MCF 10A (cell line): ENCODE measurements at regions not wholly inside any gene's neighbourhood (a gene's known extent, or its start where the extent isn't known, plus 50 kb on each side); places are given as distances from the start of the nearest gene placed in this dataset.

ENCODE experiments used
- BruUV-seq: library from RNA; stranded (reverse); fragments of 400-500 nt; replicated peaks from 2 replicates; lab custom pipeline; 2021; lab: Mats Ljungman, UMichigan
- CTCF ChIA-PET: fragments of 300-600 bp; sonication (Branson Sonifier 250); formaldehyde crosslinking; extraction: SDS; loops from one replicate; lab custom pipeline; 2021; ENCODE audit warnings: antibody characterized with exemption, inconsistent platforms; lab: Yijun Ruan, JAX
- POLR2A ChIA-PET: fragments of 300-600, 350-650 bp; sonication (Branson Sonifier 250); formaldehyde crosslinking; extraction: SDS; loops from one replicate; lab custom pipeline; 2020; ENCODE audit warnings: antibody characterized with exemption, inconsistent platforms; lab: Yijun Ruan, JAX
- DNase-seq: peaks from one replicate; pipeline ENCODE4 v3.0.0-alpha.2; 2018; ENCODE audit not compliant: unreplicated experiment
- H3K27ac Mint-ChIP-seq: one replicate; pipeline ENCODE4 v1.8.0; 2022; ENCODE audit warnings: mild to moderate bottlenecking, low read depth, mixed read lengths; ENCODE audit not compliant: unreplicated experiment
- H3K27me3 Mint-ChIP-seq: one replicate; pipeline ENCODE4 v1.8.0; 2022; ENCODE audit warnings: mixed read lengths; ENCODE audit not compliant: insufficient read depth, unreplicated experiment
- H3K36me3 Mint-ChIP-seq: one replicate; pipeline ENCODE4 v1.8.0; 2022; ENCODE audit warnings: mild to moderate bottlenecking, moderate library complexity, mixed read lengths; ENCODE audit not compliant: insufficient read depth, unreplicated experiment
- H3K4me1 Mint-ChIP-seq: one replicate; pipeline ENCODE4 v1.8.0; 2022; ENCODE audit warnings: mixed read lengths; ENCODE audit not compliant: insufficient read depth, unreplicated experiment
- H3K4me3 Mint-ChIP-seq: one replicate; pipeline ENCODE4 v1.8.0; 2022; ENCODE audit warnings: mild to moderate bottlenecking, moderate library complexity, mixed read lengths; ENCODE audit not compliant: unreplicated experiment
- H3K9me3 Mint-ChIP-seq: one replicate; pipeline ENCODE4 v1.8.0; 2022; ENCODE audit warnings: mixed read lengths; ENCODE audit not compliant: unreplicated experiment
- intact Hi-C: fragments of 100-400 bp; cut with micrococcal nuclease; formaldehyde crosslinking; loops from 2 replicates; pipeline ENCODE4 v1.14.1; 2022
- TF ChIP-seq, protein P1 (sequence below): fragments of 200-600 bp; IDR thresholded peaks from one replicate; pipeline ENCODE4 v1.8.0; 2022; ENCODE audit warnings: antibody characterized with exemption, mild to moderate bottlenecking; ENCODE audit not compliant: unreplicated experiment

- CTCF ChIA-PET = interaction anchor here (0.6 kb wide), 1 partner anchor 1185 kb away, joined by 3 read pairs; no protein-coding TSS in a partner anchor
- intact Hi-C loops = no loop called here
- no peaks in the 10 kb centered on the region for H3K4me1 Mint-ChIP-seq
Observed at GRCh38 chr18:56460581-56460980, 177.8 kb downstream of the TXNL1 start.

DNA sequence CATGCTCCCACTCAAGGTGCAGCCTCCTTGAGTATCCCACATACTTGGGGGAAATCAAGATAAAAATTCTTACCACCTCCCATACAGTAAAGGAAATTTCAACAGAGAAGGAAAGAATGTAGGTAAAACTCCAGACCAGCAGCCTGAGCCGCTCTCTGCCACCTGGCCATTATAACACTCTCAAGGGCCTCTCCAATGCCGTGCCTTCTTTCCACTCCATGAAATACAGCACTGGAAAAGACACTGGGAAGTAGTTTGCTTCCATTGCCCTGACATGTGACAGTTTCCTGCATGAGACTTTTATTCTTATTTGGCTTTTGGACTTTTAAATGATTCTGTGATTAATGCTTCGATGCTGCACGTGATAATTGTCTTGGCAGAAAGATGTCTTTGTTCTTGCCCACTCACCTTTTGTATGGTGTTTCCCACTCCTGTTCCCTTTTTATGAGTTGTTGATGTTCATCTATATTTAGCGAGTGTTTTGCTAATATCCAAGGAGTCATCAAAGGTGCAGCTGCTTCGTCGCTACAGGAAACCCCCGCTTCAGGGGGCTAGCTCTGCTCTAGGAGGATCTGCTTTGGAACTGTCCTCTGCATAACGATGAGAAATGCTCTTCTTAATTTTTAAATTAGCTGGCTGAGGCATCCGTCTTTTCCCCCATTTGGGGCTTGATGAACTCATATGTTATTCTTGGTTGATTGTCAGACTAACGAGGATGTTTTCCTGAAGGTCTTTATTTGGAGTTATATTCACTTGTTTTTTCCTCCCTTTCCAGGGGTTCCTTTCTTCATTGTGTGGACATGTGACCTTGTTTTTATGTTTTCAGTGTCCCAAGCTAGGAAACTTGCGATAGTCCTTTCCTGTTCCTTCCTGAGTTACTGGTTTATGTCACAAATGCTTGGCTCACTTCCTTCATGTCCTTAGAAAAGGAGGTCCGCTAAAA lies 179.4 kb downstream of the TXNL1 start:
- Mint-ChIP-seq H3K36me3 (no peaks in the 10 kb centered on the region), H3K4me1 (no peaks in the 10 kb centered on the region), H3K9me3 (no peaks in the 10 kb centered on the region), H3K4me3 (no peak overlapping the region), H3K27me3 (no peaks in the 10 kb centered on the region), H3K27ac (no peak overlapping the region)
- no TSS peak for BruUV-seq
- TF ChIP-seq, protein P1, sequence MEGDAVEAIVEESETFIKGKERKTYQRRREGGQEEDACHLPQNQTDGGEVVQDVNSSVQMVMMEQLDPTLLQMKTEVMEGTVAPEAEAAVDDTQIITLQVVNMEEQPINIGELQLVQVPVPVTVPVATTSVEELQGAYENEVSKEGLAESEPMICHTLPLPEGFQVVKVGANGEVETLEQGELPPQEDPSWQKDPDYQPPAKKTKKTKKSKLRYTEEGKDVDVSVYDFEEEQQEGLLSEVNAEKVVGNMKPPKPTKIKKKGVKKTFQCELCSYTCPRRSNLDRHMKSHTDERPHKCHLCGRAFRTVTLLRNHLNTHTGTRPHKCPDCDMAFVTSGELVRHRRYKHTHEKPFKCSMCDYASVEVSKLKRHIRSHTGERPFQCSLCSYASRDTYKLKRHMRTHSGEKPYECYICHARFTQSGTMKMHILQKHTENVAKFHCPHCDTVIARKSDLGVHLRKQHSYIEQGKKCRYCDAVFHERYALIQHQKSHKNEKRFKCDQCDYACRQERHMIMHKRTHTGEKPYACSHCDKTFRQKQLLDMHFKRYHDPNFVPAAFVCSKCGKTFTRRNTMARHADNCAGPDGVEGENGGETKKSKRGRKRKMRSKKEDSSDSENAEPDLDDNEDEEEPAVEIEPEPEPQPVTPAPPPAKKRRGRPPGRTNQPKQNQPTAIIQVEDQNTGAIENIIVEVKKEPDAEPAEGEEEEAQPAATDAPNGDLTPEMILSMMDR = no peak
- intact Hi-C loops = no loop called here
- no peak for DNase-seq
- POLR2A ChIA-PET = no interaction called here
- CTCF ChIA-PET = no interaction called here

More at GRCh38 chr18:56460581-56460980, 177.8 kb downstream of the TXNL1 start:
- no peak for DNase-seq
- POLR2A ChIA-PET = no interaction called here
- no peaks in the 10 kb centered on the region for H3K36me3 Mint-ChIP-seq
- H3K27me3 Mint-ChIP-seq = no peaks in the 10 kb centered on the region
- H3K27ac Mint-ChIP-seq = no peak overlapping the region
- no TSS peak for BruUV-seq
- peaks cover 7% of the 10 kb centered on the region for H3K9me3 Mint-ChIP-seq
- H3K4me3 Mint-ChIP-seq = no peak overlapping the region
- TF ChIP-seq, protein P1 = no peak

- intact Hi-C loops = no loop called here
- POLR2A ChIA-PET = no interaction called here
- CTCF ChIA-PET = interaction anchor here (0.7 kb wide), 1 partner anchor 1123 kb away, joined by 3 read pairs; no protein-coding TSS in a partner anchor
- H3K27me3 Mint-ChIP-seq = no peaks in the 10 kb centered on the region
- no peaks in the 10 kb centered on the region for H3K4me1 Mint-ChIP-seq
- H3K36me3 Mint-ChIP-seq = no peaks in the 10 kb centered on the region
- no peak overlapping the region for H3K27ac Mint-ChIP-seq
- DNase-seq = no peak
- no peaks in the 10 kb centered on the region for H3K9me3 Mint-ChIP-seq
- TF ChIP-seq, protein P1 = no peak
- no TSS peak for BruUV-seq
- no peak overlapping the region for H3K4me3 Mint-ChIP-seq
Observed at GRCh38 chr18:56455874-56456273, 182.5 kb downstream of the TXNL1 start.

DNA sequence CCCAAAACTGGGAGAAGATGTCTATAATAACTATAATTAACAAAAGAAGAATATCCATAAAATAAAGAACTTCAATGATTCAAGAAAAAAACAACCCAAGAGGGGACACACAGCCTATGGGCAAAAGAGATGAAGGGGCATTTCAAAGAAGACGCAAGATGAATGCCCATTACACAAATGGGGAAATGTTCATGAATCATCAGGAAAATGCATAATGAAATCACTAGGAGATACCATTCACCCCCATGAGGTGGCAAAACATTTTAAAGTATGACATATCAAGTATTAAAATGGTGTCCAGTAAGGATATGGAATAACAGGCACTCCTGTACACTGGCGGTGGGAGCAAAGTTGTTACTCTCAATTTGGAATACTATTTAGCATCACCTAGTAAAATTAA lies 183.3 kb downstream of the TXNL1 start:
- H3K4me3 Mint-ChIP-seq = no peak overlapping the region
- no TSS peak for BruUV-seq
- TF ChIP-seq, protein P1 = no peak
- ChIA-PET CTCF (no interaction called here), POLR2A (no interaction called here)
- H3K27me3 Mint-ChIP-seq = no peaks in the 10 kb centered on the region
- H3K36me3 Mint-ChIP-seq = no peaks in the 10 kb centered on the region
- DNase-seq = no peak
- no peak overlapping the region for H3K27ac Mint-ChIP-seq
- H3K4me1 Mint-ChIP-seq = no peaks in the 10 kb centered on the region
- H3K9me3 Mint-ChIP-seq = no peaks in the 10 kb centered on the region
- intact Hi-C loops = no loop called here
